Right lobe of liver (tissue), 6 donors: ENCODE measurements at regions not wholly inside any gene's neighbourhood (a gene's known extent, or its start where the extent isn't known, plus 50 kb on each side); places are given as distances from the start of the nearest gene placed in this dataset.

ENCODE experiments used
- ATAC-seq, 4 donors: fragments of 200-7000 bp; cut with Tn5 transposase; one replicate each; pipeline ENCODE4 v1.9.1; 2020; ENCODE audit warnings: mild to moderate bottlenecking in 4 of 4, moderate library complexity in 4 of 4
- DNase-seq, 3 donors: peaks; one replicate each; pipeline ENCODE4 v3.0.0-alpha.2; 2020
- H3K27ac ChIP-seq, 3 donors: fragments of 200-600 bp; one replicate each; pipeline ENCODE4 v1.8.0; 2022
- H3K27me3 ChIP-seq, 2 donors: fragments of 200-600 bp; one replicate each; pipeline ENCODE4 v1.8.0; 2022
- H3K36me3 ChIP-seq, 4 donors: fragments of 200-600 bp; sonication (generic) in 1 of 4; one replicate each; pipeline versions ENCODE4 v1.5.1 to v1.8.0; 2017 to 2022; ENCODE audit warnings: control low read depth in 1 of 4
- H3K4me1 ChIP-seq, 4 donors: fragments of 200-600 bp; sonication (generic) in 1 of 4; one replicate each; pipeline versions ENCODE4 v1.5.1 to v1.8.0; 2017 to 2022; ENCODE audit warnings: control low read depth in 1 of 4
- H3K4me3 ChIP-seq, 3 donors: fragments of 200-600 bp; one replicate each; pipeline ENCODE4 v1.8.0; 2022
- H3K9me3 ChIP-seq, 4 donors: fragments of 200-600 bp; sonication (generic) in 1 of 4; one replicate each; pipeline versions ENCODE4 v1.5.1 to v1.8.0; 2017 to 2022; ENCODE audit warnings: control low read depth in 1 of 4
- POLR2A ChIP-seq: fragments of 450-650 bp; IDR thresholded peaks from one replicate; pipeline ENCODE4 v1.6.1; 2017; ENCODE audit warnings: antibody characterized with exemption, mild to moderate bottlenecking
- WGBS: methylation state at CpG from one replicate; pipeline ENCODE4 v1.1.6; 2018; ENCODE audit warnings: low coverage, low lambda C conversion rate; ENCODE audit not compliant: insufficient coverage; ENCODE audit errors: missing lambda C conversion rate; 5-methylcytosine and 5-hydroxymethylcytosine counted together
- intact Hi-C, 2 donors: fragments of 100-400 bp; cut with DNase I; formaldehyde crosslinking; loops; one replicate each; pipeline versions ENCODE4 v1.11.2 to v1.14.1; 2022
- TF ChIP-seq, protein P1 (sequence below), 4 donors: fragments of 200-600 bp in 3 of 4; fragments of 450-650 bp in 1 of 4; IDR thresholded peaks; one replicate each; pipeline versions ENCODE4 v1.5.1 to v1.8.0; 2016 to 2022; ENCODE audit warnings: antibody characterized with exemption in 4 of 4, mild to moderate bottlenecking in 2 of 4
- donor health status: DM: no; HTN: yes; CAD: no.
- donor health status: DM: no; HTN: no; CAD: no.
- donor health status: DM: no; HTN: no; CAD: no.
- donor health status: DM: no; HTN: yes; CAD: no.
- donor health status: DM: no; HTN: yes; CAD: no.

DNA sequence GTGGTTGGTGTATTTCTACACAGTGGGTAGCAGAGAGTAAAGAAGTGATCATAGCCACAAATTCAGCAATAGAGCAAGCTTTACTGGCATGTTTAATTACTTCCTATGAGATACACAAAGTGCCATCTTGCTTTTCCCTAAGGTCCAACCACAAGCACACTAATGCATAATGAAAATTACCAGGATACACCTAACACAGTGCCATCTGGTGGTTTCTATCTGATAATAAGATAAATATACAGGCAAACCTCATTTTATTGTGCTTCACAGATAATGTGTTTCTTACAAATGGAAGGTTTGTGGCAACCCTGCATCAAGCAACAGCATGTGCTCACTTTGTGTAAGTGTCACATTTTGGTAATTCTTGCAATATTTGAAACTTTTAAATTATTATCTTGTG, 223.0 kb downstream of the NSUN3 start:
- no peaks in the 10 kb centered on the region for H3K4me1 ChIP-seq
- H3K27ac ChIP-seq: no peak overlapping the region
- peak in 3 of 4 donors; percentile 25 to 48 (median 37) for ATAC-seq
- TF ChIP-seq, protein P1, sequence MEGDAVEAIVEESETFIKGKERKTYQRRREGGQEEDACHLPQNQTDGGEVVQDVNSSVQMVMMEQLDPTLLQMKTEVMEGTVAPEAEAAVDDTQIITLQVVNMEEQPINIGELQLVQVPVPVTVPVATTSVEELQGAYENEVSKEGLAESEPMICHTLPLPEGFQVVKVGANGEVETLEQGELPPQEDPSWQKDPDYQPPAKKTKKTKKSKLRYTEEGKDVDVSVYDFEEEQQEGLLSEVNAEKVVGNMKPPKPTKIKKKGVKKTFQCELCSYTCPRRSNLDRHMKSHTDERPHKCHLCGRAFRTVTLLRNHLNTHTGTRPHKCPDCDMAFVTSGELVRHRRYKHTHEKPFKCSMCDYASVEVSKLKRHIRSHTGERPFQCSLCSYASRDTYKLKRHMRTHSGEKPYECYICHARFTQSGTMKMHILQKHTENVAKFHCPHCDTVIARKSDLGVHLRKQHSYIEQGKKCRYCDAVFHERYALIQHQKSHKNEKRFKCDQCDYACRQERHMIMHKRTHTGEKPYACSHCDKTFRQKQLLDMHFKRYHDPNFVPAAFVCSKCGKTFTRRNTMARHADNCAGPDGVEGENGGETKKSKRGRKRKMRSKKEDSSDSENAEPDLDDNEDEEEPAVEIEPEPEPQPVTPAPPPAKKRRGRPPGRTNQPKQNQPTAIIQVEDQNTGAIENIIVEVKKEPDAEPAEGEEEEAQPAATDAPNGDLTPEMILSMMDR (IDR thresholded peaks at IDR 0.05): peak in 3 of 4 donors; percentile 8 to 33 (median 20)
- no peak for TF ChIP-seq POLR2A
- no peaks in the 10 kb centered on the region for H3K36me3 ChIP-seq
- intact Hi-C loops: no loop called here
- no peak for DNase-seq
- H3K9me3 ChIP-seq: no peaks in the 10 kb centered on the region
- H3K27me3 ChIP-seq: no peaks in the 10 kb centered on the region
- H3K4me3 ChIP-seq: no peak overlapping the region

DNA sequence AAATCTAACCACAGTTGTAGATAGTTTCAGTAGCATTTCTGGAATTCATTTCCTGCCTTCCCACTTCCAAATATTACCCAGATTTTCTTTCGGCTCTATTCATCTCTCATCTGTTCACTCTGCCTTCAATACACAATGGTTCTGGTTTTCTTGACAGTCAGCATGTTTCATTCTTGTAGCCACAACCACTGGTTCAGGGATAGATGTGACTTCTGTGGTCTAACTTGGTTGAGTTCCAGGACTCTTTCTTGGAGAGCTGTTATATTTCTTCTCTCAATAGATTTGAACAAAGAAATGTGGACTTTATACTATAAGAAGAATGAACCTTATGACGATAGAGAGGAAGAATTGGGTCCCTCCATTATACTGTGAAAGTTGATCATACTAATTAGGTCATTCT, 228.8 kb downstream of the NSUN3 start:
- intact Hi-C loops: no loop called here

DNA sequence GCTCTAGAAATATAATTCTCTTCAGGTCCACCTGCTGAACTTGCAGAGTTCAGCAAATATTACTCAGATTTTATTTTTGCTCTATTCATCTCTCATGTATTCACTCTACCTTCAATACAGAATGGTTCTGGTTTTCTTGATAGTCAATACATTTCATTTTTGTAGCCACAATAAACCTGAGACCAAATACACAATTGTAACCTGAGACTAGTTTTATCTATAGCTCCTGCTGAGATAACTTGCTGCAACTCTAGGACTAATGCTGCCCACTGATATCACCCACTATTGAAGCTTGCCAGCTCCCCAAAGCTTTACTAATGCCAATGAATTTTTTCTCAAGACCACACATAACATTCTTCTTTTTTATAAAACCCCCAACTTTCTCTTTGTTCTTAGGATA, 229.3 kb downstream of the NSUN3 start:
- intact Hi-C loops: no loop called here
- no peak overlapping the region for H3K4me3 ChIP-seq
- H3K27me3 ChIP-seq: no peaks in the 10 kb centered on the region
- H3K9me3 ChIP-seq: no peaks in the 10 kb centered on the region
- no peak for TF ChIP-seq POLR2A
- TF ChIP-seq, protein P1 (IDR thresholded peaks at IDR 0.05): no peak
- no peak for DNase-seq
- H3K36me3 ChIP-seq: no peaks in the 10 kb centered on the region
- H3K4me1 ChIP-seq: no peaks in the 10 kb centered on the region
- no peak for ATAC-seq
- H3K27ac ChIP-seq: no peak overlapping the region

More for the DNA sequence above, 228.8 kb downstream of the NSUN3 start:
- 22% methylated on average over 2 of the region's 2 CpGs for WGBS
- Histone ChIP-seq H3K4me1 (no peaks in the 10 kb centered on the region), H3K27ac (no peak overlapping the region), H3K27me3 (no peaks in the 10 kb centered on the region), H3K36me3 (no peaks in the 10 kb centered on the region), H3K9me3 (no peaks in the 10 kb centered on the region), H3K4me3 (no peak overlapping the region)
- ATAC-seq (no peak), DNase-seq (no peak)
- no peak for TF ChIP-seq POLR2A
- TF ChIP-seq, protein P1 (IDR thresholded peaks at IDR 0.05): no peak

DNA sequence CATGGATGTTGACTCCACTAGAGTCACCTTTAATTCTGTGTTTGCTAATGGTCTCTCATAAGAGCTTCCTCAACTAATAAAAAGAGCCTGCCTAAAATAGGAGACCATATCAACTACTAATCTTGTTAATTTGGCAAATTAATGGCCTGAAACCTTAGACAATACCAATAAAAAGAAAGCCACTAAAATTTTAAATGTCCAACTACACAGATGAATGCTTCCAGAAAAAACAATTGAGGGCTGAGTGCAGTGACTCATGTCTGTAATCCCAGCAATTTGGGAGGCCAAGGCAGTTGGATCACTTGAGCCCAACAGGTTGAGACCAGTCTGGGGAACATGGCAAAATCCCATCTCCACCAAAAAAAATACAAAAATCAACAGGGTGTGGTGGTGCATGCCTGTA, 230.9 kb downstream of the NSUN3 start:
- TF ChIP-seq POLR2A: no peak
- TF ChIP-seq, protein P1 (IDR thresholded peaks at IDR 0.05): no peak
- no peak overlapping the region for H3K27ac ChIP-seq
- no peaks in the 10 kb centered on the region for H3K36me3 ChIP-seq
- H3K9me3 ChIP-seq: no peaks in the 10 kb centered on the region
- H3K27me3 ChIP-seq: no peaks in the 10 kb centered on the region
- H3K4me3 ChIP-seq: no peak overlapping the region
- ATAC-seq (no peak), DNase-seq (no peak)
- intact Hi-C loops: no loop called here
- H3K4me1 ChIP-seq: no peaks in the 10 kb centered on the region

DNA sequence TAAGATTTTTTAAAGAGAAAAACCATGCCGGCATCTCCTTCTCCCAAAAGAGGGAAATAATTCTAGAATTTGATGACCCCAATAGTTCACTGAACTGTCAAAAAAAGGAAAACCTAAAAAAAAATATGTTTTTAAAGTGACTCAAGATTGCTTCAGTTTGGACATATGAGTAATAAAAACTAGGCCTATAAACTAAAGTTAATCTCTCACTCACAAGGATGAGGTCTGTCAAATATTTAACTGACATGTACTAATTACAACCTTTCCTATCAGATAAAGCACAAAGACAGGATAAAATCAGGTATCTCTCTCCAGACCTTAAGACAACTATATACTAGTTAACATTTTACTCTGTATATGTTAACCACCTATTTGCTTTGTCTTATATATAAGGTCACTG, 231.9 kb downstream of the NSUN3 start:
- Histone ChIP-seq H3K9me3 (no peaks in the 10 kb centered on the region), H3K27ac (no peak overlapping the region), H3K27me3 (no peaks in the 10 kb centered on the region), H3K4me1 (no peaks in the 10 kb centered on the region), H3K4me3 (no peak overlapping the region), H3K36me3 (no peaks in the 10 kb centered on the region)
- ATAC-seq (no peak), DNase-seq (no peak)
- intact Hi-C loops: no loop called here
- WGBS: 50% methylated on average over 1 of the region's 1 CpG
- TF ChIP-seq, protein P1 (IDR thresholded peaks at IDR 0.05): no peak
- TF ChIP-seq POLR2A: no peak
